ENCODE measurements at regions not wholly inside any gene's neighbourhood (a gene's known extent, or its start where the extent isn't known, plus 50 kb on each side); places are given as distances from the start of the nearest gene placed in this dataset.

DNA sequence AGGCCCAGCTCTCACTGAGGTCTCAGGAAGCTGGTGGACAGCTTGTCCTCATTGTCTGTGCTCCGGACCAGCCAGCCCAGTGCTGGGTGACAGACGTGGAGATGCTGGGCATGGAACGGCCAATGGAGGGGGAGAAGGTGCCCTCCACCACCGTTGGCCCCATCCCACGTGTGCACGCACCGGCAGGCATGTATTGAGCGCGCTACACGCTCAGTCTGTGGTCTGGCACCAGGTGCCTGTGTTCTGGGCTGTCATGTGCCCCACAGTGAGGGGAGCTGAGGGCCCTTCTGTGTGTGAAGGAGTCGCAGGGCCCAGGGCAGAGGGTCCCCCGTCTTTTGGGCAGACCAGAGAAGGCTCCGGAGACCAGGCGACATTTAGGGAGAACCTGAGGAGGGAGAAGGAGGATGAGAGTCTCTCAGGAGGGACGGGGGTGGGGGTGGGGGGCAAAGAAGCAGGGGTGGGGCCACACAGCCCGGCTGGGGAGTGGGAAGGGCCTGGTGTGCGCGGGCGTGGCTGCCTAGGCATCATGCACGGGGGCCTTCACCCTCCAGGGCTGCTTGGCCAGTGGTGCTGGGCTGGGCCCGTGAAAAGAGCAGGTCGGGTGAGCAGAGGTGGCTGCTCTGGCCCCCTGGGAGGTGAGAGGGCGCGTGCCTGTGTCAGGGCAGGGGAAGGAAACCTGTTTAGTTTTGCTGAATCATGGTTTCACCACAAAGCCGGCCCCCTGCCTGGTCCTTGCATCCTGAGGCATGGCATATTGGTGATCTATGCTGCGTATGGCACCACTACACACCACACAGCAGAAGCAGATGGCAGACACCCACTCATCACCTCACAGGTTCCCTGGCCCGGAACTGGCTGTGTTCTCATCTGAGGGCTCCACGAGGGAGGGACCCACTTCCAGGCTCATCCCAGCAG is 86.7 kb upstream of the TTC34 start:
- no peak for DNase-seq (ENCODE audit: low spot score)

DNA sequence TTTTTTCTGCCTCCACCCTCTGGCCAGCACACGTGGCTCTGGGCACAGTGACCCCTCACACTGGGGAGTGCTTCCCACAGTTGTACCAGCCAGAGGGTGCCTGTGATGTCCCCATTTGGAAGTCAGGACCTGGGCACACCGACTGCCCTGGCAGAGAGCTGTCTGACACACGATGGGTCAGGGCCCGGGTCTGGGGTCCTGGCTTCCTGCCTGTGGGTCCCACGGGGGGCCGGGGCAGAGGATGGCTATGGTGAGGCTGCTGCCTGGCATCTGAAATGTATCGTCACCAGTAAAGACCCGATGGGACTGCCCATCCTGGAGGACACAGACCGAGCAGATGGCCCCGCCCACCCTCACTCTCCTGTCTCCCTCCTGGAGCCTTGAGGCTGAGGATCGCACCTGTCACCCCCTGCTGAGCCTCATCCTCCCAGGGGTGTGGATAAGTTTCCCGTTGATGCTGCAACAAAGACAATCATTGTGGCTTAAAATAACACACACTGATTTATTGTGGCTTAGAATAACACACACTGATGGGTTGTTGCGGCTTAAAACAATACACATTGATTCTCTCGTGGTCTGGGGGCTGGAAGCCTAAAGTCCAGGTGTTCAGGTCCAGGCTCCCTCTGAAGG is 88.8 kb upstream of the TTC34 start:
- no peak for DNase-seq (ENCODE audit: low spot score)

DNA sequence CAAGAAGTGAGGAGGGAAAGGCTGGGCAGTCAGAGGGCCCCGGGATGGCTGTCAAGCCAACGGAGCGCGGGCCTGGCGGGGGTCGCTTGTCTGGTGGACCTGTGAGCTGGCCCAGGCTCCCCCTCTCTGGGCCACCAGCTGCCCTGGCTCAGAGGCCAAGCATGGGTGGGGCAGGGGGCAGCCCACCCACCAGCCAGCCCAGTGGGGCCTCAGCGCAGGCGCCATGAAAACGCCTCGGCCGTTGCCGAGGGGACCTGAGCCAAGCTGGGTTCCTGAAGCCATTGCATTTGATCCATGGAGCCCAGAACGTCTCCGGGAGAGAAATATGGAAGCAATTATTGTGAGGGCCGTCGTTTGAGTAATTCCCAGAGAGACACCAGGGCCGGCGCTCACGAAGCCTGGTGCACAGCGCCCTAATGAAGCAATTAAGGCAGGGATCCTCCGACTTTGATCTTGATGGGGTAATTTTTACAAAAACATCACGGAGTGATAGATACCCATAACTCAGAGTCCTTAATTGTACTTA is 90.5 kb upstream of the TTC34 start:
- DNase-seq (ENCODE audit: low spot score): no peak

DNA sequence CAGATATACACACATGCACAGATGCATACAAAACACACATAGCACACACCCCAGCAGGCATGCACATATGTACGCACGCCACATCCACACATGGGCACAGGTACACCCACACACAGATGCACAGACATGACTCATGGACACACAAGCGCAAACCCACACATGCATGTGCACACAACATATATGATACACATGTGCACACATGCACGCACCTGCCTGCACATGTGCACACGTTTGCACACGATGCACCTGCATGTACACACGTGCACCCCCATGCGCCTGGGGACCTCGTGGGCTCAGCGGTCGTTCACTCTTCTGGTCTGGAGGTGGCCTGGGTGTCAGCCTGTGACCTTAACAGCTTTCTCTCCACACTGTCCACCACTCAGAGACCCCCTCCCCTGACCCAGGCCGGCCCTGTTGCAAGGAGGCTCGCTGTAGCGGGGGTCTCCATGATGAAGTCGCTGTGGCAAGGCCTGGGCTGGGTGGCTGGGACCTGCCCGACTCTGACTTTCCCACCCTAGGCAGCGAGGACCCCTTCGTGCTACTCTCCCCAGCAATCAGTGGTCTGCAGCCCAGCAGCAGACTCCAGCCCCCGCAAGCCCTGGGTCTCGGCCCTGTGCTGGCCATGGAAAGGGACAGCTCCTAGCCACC is 92.1 kb upstream of the TTC34 start:
- DNase-seq (ENCODE audit: low spot score): no peak

DNA sequence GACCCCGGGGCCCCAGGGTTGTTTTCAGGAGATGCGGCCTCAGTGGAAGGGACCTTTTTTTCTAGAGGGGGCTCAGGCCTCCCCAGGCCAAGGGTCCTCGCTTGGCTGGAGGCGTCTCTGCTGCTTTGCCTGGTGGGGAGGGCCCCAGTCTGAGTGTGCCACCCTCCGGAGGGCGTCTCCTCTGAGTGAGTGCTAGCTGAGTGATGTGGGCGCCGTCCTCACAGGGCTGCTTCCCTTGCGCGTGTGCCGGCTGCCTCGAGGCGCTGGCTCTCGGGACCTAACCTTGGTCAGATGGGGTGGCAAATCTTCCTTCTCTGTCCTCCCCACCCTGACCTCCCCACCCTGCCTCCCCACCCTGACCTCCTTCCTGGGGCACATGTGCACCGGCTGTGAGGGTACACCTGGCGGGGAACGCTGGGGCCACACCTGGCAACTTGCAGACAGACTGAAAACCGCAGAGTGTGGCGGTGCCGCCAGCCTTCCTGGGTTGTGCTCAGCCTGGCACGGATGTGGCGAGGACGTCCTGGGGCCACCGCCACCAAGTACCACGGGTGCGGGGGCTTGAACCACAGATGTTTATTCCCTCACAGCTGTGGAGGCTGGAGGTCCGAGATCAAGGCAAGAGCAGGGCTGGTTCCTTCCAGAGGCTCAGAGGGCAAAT is 93.0 kb upstream of the TTC34 start:
- DNase-seq (ENCODE audit: low spot score): no peak

DNA sequence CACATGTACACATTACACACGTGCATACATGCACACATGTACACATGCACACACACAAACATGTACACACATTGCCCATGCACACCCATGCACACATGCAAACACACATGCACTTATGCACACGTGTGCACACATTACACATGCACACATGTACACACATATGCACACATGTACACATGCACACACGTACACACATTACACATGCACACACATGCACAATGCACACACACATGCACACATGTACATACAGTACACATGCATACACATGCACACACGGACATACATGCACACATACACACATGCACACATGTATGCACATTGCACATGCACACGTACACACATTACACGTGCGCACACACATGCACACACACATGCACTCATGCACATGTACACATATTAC is 95.3 kb upstream of the TTC34 start:
- no peak for DNase-seq (ENCODE audit: low spot score)

DNA sequence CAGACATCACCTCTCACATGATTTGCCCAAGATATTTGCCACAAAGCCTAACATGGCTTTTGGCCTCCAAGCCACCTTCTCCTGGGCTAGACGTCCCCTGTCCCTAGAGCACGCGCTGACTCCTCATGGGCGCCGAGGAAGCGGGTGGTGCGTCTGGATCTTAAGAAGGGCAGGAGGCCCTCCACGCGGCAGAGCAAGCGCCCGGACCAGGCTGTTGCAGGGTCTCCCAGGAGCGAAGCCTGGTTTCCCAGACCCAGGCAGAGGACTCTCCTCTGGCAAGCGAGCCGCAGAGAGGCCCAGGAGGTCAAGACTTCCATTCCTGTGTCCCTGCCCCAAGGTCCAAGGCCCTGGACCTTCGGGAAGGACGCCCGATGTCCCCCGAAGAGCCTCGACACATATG is 101.7 kb upstream of the TTC34 start:
- DNase-seq (ENCODE audit: low spot score): no peak

DNA sequence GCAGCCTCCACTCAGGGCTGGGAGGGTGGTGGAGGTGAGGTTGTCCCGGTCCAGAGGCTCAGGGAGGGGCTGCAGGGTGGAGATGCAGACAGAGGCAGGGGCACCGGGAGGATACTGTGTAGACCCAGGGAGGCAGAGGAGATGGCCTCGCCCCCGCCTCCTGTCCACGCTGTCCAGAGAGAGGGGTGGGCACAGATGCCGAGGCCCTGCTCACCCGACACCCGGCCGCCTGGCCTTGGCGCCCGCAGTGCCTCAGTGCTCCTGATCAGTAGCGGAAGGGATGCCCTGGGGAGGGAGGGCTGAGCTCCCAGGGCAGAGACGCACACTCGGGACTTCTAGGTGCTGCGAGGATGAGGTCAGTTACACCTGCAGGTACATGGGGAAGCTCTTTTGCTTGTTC is 102.7 kb upstream of the TTC34 start:
- DNase-seq (ENCODE audit: low spot score): no peak

DNA sequence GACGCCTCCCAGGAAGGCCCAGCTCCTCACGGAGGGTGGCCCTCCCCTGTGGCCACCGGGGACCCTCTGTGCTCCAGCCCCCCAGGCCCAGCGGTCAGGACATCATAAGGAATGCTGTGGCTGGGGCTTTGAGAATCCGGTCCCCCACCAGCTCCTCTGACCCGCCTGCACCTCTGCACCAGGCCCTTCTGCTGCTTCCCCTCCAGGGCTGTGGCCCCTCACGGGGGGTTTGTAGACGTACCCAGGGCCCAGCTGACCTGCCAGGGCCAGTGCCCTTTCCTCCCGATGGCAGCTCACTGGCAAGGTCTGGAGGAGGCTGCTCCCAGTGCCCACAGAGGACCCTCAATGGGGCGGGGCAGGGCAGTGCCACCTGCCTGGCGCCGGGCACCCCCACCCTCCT is 103.9 kb upstream of the TTC34 start:
- DNase-seq (ENCODE audit: low spot score): no peak

DNA sequence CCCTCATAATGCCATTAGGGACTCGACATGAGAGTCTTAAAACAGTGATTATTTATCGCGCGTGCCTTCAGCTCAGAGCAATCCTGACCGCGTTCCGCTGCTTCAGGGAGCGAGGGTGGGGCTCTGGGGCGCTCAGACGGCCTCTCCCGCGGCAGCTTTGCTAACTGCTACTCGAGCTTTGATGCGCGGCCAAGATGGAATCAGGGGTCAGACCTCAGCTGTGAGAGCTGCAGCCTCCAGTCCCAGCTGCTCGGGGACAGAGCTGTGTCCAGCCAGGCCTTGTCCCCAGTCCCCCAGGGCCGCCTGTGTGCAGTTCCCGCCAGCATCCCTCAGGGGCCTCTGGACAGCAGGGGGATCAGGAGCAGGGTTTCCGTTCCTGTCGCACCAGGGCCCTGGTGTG is 104.6 kb upstream of the TTC34 start:
- DNase-seq (ENCODE audit: low spot score): no peak

DNA sequence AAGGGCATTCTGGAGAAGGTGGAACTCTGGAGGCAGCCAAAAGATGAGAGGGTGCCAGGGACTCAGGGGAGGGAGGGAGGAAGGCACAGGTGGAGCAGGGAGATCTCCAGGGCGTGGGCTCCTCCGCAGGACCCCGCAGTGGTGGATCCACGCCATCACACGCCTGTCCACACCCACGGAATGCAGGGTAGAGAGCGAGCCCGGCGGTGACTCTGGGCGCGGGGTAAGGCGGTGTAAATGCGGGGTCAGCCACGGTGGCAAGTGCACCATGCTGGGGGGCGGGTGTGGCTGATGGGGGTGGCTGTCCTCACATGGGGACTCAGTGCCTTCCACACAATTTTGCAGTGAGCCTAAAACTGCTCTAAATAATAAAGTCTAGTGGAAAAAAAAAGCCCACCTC is 105.1 kb upstream of the TTC34 start:
- no peak for DNase-seq (ENCODE audit: low spot score)

DNA sequence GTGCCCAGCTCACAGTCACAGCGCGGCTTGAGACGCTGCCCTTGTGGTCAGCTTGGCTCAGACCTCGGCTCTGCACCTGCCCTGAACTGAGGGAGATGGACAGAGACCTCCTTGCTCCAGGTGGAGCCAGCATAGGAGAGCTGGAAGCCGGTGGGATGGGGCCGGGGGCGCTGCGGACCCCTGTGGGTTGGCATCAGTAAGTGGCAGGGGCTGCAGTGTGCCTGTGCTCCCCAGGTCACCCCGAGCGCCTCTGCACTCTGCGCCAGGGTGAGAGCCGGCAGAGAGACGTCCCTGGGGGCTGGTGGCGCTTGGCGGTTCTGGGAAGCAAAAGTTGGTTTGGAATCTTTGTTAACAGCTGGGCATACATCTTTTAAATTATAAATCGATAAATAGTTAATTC is 105.6 kb upstream of the TTC34 start:
- DNase-seq (ENCODE audit: low spot score): no peak

DNA sequence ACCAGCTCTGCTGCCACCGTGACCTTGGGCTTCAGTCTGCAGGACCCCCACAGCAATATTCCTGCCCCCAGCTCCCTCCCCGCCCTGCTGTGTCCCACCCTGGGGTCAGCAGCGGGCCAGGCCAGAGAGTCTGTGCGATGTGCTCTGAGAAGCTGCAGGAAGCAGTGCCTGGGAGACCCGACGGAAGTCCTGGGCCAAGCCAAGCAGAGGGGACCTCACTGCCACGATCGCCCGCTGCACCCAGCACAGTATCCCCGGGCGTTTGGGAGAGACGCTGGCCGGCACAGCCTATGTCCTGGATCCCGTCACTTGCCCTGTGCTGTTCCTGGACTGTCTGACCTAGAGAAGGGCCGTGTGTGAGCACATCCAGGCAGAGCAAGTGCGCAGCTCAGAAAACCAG is 106.6 kb upstream of the TTC34 start:
- no peak for DNase-seq (ENCODE audit: low spot score)

DNA sequence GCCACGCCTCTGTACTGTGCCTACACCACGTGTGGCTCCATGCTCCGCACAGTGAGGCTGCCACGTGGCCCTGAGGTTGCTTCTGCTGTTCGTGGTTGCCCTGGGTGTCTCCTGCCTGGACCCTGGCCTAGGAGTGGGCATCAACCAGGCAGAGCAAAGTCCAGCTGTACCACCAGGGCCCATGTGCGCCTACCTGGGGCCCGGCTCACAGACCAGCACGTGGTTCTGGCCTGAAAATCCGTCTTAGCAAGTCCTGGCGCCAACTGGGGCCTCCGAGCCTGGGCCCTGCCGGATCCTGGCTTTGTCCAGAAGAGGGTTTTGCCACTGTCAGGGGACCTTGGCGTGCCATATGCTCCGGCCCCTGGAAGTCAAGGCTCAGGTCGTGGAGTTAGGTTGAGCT is 107.1 kb upstream of the TTC34 start:
- DNase-seq (ENCODE audit: low spot score): no peak

DNA sequence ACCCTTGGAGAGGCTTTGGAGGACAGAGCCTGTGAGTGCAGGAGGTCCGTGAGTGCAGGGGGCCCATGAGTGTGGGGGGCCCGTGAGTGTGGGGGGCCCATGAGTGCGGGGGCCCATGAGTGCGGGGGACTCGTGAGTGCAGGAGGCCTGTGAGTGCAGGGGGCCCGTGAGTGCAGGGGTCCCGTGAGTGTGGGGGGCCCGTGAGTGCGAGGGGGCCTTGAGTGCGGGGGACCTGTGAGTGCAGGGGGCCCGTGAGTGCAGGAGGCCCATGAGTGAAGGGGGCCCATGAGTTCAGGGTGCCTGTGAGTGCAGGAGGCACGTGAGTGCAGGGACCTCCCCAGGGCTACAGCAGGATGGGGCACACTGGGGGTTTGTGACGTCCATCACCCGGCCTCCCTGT is 108.3 kb upstream of the TTC34 start:
- DNase-seq (ENCODE audit: low spot score): no peak

DNA sequence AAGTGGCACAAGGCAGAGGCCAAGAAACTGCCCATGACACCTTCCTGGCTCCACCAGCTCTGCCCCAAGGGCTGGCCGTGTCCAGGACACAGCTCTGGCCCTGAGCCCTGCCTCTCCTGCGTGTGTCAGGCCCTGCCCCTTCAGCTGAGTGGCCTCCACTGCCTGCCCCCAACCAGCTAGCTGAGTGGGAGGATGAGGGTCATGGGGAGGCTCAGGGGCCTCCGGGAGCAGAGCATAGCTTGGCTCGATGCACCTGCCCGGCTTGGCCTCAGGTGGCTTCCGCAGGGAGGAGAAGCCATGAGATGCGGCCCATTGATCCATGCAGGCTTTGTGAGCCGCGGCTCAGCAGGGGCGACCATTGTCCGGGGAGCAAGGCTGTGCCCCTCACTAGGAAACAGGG is 108.7 kb upstream of the TTC34 start:
- no peak for DNase-seq (ENCODE audit: low spot score)

DNA sequence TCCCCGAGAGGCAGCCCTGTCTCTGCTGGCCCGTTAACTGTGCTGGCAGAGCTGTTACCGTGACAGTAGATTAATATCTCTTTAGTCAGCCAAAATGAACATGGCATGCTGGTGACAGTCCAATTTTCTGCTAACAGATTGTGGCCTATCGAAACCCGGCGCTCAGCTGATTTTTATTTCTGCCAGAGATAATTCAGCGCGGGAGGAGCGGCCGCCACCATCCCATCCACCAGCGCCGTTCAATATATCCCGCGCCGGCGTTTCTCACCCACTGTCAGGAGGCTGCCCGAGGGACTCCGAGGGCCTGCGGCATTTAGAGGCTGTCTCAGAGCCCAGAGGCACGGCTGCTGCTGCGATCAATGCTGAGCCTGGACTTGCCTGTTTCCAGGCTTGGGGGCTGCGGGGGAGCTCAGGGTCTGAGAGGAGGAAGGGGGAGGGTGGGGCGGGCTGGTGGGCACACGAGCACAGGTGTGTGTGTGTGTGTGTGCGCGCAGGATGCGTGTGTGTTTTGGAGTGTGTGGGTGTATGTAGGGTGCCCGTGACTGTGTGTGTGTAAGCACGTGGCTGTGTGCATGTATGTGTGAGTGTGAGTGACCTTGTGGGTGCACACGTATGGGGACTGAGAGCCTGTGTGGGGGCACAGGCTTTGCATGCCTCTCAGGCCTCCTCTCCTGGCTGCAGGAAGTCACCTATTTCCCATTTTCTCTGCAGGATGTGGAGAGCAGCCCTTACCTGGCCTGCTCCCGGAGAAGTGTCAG is 109.7 kb upstream of the ACTRT2 start:
- DNase-seq (ENCODE audit: low spot score): no peak

DNA sequence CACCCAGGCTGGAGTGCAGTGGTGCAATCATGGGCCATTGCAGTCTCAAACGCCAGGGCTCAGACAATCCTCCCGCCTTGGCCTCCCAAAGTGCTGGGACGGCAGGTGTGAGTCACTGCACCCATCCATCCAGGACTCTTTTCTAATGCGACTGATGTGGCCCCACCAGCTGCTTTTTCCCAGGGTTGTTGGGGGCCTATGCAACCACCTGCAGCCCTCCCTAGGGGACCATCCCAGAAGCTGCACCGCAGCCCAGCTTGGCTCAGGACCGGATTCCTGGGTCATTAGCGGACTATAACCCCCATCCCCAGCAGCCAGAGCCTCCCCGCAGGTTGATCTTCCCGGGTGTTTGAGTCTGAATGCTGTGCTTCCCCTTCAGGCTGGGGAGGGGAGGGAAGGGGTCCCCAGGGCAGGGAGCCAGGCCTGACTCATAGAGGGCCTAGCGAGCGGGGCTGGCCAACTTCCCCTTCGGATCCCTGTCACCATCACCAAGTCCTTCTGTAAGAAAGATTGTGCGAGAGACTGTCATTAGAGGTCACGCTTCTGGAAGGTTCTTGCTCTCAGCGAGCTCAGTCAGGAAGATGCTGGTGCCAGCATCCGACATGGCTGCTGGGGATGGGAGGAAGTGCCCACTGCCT is 108.7 kb upstream of the ACTRT2 start:
- DNase-seq (ENCODE audit: low spot score): no peak

DNA sequence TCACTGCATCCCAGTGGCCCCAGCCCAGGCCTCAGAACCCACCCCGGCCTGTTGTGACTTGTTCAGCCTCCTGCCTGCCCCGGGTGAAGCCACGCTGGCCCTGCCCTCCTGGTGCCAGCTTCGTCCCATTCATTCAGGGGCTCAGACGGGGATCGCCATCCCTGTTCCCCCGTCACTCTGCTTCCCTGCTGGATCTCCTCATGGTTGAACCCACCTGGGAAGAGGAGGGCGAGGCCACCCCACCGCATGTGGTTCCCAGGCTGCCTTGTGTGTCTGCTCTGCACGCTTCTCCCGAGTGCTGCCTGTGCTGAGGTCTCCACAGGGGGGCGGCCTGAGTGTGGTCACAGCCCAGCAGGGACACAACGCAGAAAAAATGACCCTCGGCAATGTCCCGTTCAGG is 108.2 kb upstream of the ACTRT2 start:
- DNase-seq (ENCODE audit: low spot score): no peak

DNA sequence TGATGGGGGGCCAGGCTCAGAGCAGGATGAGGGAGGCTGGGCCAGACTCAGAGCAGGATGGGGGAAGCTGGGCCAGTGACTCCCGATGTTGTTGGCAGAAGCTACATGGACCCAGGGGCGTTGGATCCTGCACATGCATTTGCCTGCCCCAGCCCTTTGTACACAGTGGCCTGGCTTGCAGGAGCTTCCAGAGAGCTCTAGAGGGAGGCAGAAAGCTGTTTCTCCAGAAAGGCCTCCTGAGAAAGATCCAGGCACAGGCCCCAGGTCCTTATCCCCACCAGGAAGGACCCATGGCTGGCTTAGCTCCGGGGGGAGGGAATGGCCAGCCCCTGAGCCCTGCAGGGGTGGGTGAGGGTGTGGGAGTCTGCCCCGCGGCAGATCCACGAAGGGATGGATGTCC is 106.6 kb upstream of the ACTRT2 start:
- DNase-seq (ENCODE audit: low spot score): no peak

DNA sequence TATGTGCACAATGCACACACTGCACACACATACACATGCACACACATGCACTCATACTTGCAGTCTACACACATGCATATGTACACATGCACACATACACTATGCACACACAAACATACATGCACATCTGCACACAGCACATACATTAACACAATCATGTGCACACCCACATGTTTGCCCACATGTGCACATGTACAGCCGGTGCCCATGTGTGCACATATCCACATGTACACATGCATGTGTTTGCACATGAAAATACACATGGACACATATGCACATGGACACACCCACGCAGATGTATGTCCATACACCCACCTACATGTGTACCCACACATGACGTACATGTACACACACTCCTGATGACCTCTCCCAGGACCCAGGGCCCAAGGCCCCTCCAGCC is 105.1 kb upstream of the ACTRT2 start:
- DNase-seq (ENCODE audit: low spot score): no peak

Measured in SK-N-DZ (cell line).